Fibroblast of villous mesenchyme (primary cell): ENCODE measurements at regions not wholly inside any gene's neighbourhood (a gene's known extent, or its start where the extent isn't known, plus 50 kb on each side); places are given as distances from the start of the nearest gene placed in this dataset.

Experiments used
- DNase-seq: peaks from one replicate; pipeline ENCODE4 v3.0.0-alpha.2; 2010; ENCODE audit warnings: low read depth
- H3K4me3 ChIP-seq: 2 replicates; pipeline ENCODE4 v1.5.1; 2011; ENCODE audit warnings: low read depth, mild to moderate bottlenecking, low read length
- CTCF ChIP-seq: IDR thresholded peaks from 2 replicates; pipeline ENCODE4 v1.5.1; 2012; ENCODE audit warnings: low read depth, mild to moderate bottlenecking, low read length; ENCODE audit not compliant: insufficient read depth

- TF ChIP-seq CTCF = no peak
- no peak for DNase-seq
- no peak overlapping the region for H3K4me3 ChIP-seq
Observed at GRCh38 chr17:77695386-77695785, 263.1 kb upstream of the TNRC6C start.

GRCh38 chr17:77696151-77696720, 262.3 kb upstream of the TNRC6C start:
- H3K4me3 ChIP-seq = no peak overlapping the region
- no peak for TF ChIP-seq CTCF
- no peak for DNase-seq

- TF ChIP-seq CTCF = no peak
- DNase-seq = no peak
- no peak overlapping the region for H3K4me3 ChIP-seq
Observed at GRCh38 chr17:77696721-77697460, 261.6 kb upstream of the TNRC6C start.

- TF ChIP-seq CTCF = no peak
- H3K4me3 ChIP-seq = no peak overlapping the region
- DNase-seq = no peak
Observed at GRCh38 chr17:77697480-77698400, 260.8 kb upstream of the TNRC6C start.

DNA sequence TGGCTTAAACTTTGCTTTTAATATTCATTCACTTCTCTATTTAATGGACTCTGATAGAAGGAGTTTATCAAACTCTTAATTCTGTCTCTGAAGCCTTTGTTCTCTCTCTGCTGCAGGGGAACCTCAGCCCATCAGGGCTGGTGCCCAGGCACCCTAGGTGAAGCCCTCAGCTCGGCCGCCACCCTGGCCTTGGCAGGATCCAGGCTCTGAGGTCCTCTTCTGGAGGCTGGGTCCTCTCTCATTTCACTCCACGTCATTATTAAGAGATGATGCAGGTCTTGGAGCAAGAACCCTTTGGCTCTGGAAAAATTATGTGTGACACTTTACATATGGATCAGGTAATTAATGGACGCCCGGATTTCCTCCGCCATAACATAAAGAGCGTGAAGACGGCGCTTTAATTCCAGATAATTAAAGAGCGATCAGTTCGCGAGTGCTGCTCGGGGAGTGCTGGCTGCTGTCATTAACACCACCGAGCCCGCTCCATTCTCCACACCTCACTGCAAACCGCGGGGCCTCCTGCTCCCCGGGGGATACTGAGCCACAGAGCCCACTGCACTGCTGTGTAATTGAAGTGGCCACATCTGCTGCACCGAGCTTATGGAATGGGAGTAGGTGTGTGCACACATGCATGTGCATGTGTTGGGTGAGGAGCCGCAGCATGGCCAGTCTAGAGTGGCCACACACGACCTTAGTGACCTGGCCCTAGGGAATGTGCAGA, 259.4 kb upstream of the TNRC6C start:
- no peak for DNase-seq
- no peak overlapping the region for H3K4me3 ChIP-seq
- no peak for TF ChIP-seq CTCF

- H3K4me3 ChIP-seq = no peak overlapping the region
- DNase-seq = no peak
- TF ChIP-seq CTCF = no peak
Observed at GRCh38 chr17:77700165-77700881, 258.2 kb upstream of the TNRC6C start.
